ENCODE measurements at regions not wholly inside any gene's neighbourhood (a gene's known extent, or its start where the extent isn't known, plus 50 kb on each side); places are given as distances from the start of the nearest gene placed in this dataset.

GRCh38 chr18:11247381-11247970 lies 98.1 kb upstream of the PIEZO2 start:
- no peaks in the 10 kb centered on the region for H3K36me3 ChIP-seq (ENCODE audit: control insufficient read depth, insufficient read depth, low read length)
- H3K4me1 ChIP-seq (ENCODE audit: control insufficient read depth, insufficient read depth, low read length), result no peaks in the 10 kb centered on the region
- H3K9ac ChIP-seq (ENCODE audit: low read length), result no peak overlapping the region
- H3K27ac ChIP-seq (ENCODE audit: low read depth, low read length), result no peak overlapping the region
- no peaks in the 10 kb centered on the region for H3K27me3 ChIP-seq (ENCODE audit: control insufficient read depth, insufficient read depth, low read length)
- no peak overlapping the region for H3K4me3 ChIP-seq (ENCODE audit: low read depth, low read length)
- peaks cover 15% of the 10 kb centered on the region for H3K9me3 ChIP-seq (ENCODE audit: control insufficient read depth, insufficient read depth, low read depth, low read length)

DNA sequence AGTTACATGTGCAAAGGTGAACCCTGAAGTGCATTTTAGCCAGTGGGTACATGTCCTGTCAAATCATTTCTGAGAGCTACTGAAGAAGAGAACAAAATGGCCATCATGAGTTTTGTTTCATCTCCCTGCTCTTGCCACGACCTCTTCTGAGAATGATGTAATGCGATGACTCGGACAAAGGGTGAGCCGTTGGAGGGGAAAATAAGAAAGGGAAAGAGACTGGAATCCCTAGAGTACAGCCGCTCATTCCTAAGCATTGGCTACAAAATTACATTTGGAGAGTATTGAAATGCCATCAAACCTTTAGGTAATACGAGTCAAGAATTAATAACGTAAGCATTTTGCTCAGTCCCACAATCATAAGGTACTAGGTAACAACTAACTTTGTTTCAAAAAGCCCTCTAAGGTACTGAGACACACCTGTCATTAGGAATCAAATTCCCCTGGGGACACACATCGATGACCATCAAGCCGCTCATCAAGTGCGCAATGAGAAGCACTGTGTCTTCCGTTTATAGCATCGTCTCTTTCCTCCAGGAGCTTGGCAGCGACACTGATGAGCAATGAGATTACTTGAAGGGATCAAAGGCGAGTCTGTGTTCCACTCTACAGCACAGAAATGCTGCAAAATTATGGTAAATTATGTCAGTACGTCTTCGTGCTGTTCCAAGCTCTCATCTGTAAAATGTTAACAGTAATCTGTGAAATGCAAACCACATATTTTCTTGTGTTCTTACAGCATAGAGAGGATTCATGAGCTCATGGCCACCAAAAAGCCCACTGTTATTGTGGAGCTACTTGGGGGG lies 97.3 kb upstream of the PIEZO2 start:
- H3K9ac ChIP-seq (ENCODE audit: low read length), result no peak overlapping the region
- H3K27me3 ChIP-seq (ENCODE audit: control insufficient read depth, insufficient read depth, low read length), result no peaks in the 10 kb centered on the region
- H3K9me3 ChIP-seq (ENCODE audit: control insufficient read depth, insufficient read depth, low read depth, low read length), result peaks cover 15% of the 10 kb centered on the region
- no peak overlapping the region for H3K27ac ChIP-seq (ENCODE audit: low read depth, low read length)
- no peak overlapping the region for H3K4me3 ChIP-seq (ENCODE audit: low read depth, low read length)
- no peaks in the 10 kb centered on the region for H3K36me3 ChIP-seq (ENCODE audit: control insufficient read depth, insufficient read depth, low read length)
- H3K4me1 ChIP-seq (ENCODE audit: control insufficient read depth, insufficient read depth, low read length), result no peaks in the 10 kb centered on the region

GRCh38 chr18:11245879-11246278 lies 96.5 kb upstream of the PIEZO2 start:
- no peak overlapping the region for H3K9ac ChIP-seq (ENCODE audit: low read length)
- no peaks in the 10 kb centered on the region for H3K4me1 ChIP-seq (ENCODE audit: control insufficient read depth, insufficient read depth, low read length)
- H3K36me3 ChIP-seq (ENCODE audit: control insufficient read depth, insufficient read depth, low read length), result no peaks in the 10 kb centered on the region
- no peak overlapping the region for H3K4me3 ChIP-seq (ENCODE audit: low read depth, low read length)
- peaks cover 15% of the 10 kb centered on the region for H3K9me3 ChIP-seq (ENCODE audit: control insufficient read depth, insufficient read depth, low read depth, low read length)
- no peaks in the 10 kb centered on the region for H3K27me3 ChIP-seq (ENCODE audit: control insufficient read depth, insufficient read depth, low read length)
- H3K27ac ChIP-seq (ENCODE audit: low read depth, low read length), result no peak overlapping the region

DNA sequence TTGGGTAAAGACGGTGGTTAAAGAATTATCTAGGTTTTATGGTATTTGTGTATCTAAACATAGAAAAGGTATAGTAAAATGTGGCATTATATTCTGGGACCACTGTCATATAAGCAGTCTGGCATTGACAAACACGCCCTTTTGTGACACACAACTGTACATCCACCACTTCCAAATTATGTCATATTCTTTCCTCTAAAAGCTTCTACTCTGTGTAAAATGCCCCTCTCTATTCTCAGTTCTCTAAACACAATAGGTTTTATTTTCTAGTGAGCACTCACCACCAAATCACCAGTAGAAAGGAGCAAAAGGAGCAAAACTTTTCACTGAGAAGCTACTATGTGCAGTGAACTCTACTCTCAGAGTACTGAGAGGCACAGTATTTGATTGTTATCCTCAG lies 88.1 kb upstream of the PIEZO2 start:
- H3K4me1 ChIP-seq (ENCODE audit: control insufficient read depth, insufficient read depth, low read length), result no peaks in the 10 kb centered on the region
- H3K27ac ChIP-seq (ENCODE audit: low read depth, low read length), result no peak overlapping the region
- no peak overlapping the region for H3K9ac ChIP-seq (ENCODE audit: low read length)
- H3K27me3 ChIP-seq (ENCODE audit: control insufficient read depth, insufficient read depth, low read length), result no peaks in the 10 kb centered on the region
- H3K9me3 ChIP-seq (ENCODE audit: control insufficient read depth, insufficient read depth, low read depth, low read length), result no peaks in the 10 kb centered on the region
- no peak overlapping the region for H3K4me3 ChIP-seq (ENCODE audit: low read depth, low read length)
- H3K36me3 ChIP-seq (ENCODE audit: control insufficient read depth, insufficient read depth, low read length), result no peaks in the 10 kb centered on the region

DNA sequence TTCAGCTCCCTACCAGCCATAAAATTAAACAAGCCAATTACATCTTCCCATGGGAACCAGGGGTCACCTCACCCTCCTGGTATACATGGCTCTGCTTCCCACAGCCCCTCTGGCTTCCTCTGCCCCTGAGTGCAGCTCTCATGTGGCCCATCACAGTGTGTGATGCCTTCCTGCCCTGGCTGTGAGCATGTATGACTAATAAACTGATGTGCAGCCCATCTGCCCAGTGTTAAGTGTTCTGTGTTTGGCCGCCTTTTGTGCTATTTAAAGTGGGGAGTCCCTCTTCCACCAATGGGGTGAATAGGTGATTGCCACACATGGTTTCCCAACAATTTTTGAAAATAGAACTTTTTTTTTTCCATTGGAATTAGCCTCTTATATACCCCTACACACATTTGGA lies 87.7 kb upstream of the PIEZO2 start:
- Histone ChIP-seq H3K9ac (ENCODE audit: low read length) (no peak overlapping the region), H3K9me3 (ENCODE audit: control insufficient read depth, insufficient read depth, low read depth, low read length) (no peaks in the 10 kb centered on the region), H3K27me3 (ENCODE audit: control insufficient read depth, insufficient read depth, low read length) (no peaks in the 10 kb centered on the region), H3K4me3 (ENCODE audit: low read depth, low read length) (no peak overlapping the region), H3K36me3 (ENCODE audit: control insufficient read depth, insufficient read depth, low read length) (no peaks in the 10 kb centered on the region), H3K4me1 (ENCODE audit: control insufficient read depth, insufficient read depth, low read length) (no peaks in the 10 kb centered on the region), H3K27ac (ENCODE audit: low read depth, low read length) (no peak overlapping the region)

DNA sequence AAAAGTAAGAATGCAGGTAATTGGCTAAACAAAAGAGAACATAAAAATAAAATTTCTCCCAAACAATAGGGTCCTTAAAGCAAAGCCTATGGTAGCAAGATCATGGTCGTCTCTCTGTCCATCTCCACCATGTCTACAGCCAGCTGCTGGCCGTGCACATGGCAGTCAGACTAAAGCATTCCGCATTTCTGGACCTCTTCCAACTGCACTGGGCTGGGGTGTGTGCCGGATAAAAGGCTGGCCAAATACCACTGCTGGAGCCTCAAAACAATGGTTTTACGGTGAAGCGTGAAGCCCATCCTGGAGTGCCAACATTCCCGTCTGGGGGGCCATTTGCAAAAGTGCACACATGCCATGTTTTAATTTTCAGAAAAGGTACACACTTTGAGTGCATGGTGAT lies 74.8 kb upstream of the PIEZO2 start:
- Histone ChIP-seq H3K9ac (ENCODE audit: low read length) (no peak overlapping the region), H3K27ac (ENCODE audit: low read depth, low read length) (no peak overlapping the region), H3K9me3 (ENCODE audit: control insufficient read depth, insufficient read depth, low read depth, low read length) (no peaks in the 10 kb centered on the region), H3K36me3 (ENCODE audit: control insufficient read depth, insufficient read depth, low read length) (no peaks in the 10 kb centered on the region), H3K4me3 (ENCODE audit: low read depth, low read length) (no peak overlapping the region), H3K27me3 (ENCODE audit: control insufficient read depth, insufficient read depth, low read length) (no peaks in the 10 kb centered on the region), H3K4me1 (ENCODE audit: control insufficient read depth, insufficient read depth, low read length) (no peaks in the 10 kb centered on the region)

DNA sequence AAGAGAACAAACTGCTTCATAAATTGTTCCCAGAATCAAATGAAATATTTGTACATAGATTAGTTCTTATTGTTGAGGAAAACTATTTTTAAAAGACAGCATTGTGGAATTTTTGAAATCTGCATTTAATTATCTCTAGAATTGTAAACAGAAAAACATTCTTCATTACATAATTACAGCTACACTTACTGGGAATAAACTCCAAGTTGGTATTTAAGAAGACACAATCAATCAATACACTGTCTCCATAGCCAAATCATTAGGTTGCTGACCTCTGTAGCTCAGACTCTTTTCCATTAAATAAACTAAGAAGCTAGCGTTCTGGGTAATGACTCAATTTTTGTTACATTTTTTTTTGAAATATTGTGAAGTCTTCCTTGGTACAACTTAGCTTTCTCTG lies 70.2 kb upstream of the PIEZO2 start:
- Histone ChIP-seq H3K27me3 (ENCODE audit: control insufficient read depth, insufficient read depth, low read length) (no peaks in the 10 kb centered on the region), H3K4me1 (ENCODE audit: control insufficient read depth, insufficient read depth, low read length) (no peaks in the 10 kb centered on the region), H3K9ac (ENCODE audit: low read length) (no peak overlapping the region), H3K9me3 (ENCODE audit: control insufficient read depth, insufficient read depth, low read depth, low read length) (no peaks in the 10 kb centered on the region), H3K4me3 (ENCODE audit: low read depth, low read length) (no peak overlapping the region), H3K27ac (ENCODE audit: low read depth, low read length) (no peak overlapping the region), H3K36me3 (ENCODE audit: control insufficient read depth, insufficient read depth, low read length) (no peaks in the 10 kb centered on the region)

DNA sequence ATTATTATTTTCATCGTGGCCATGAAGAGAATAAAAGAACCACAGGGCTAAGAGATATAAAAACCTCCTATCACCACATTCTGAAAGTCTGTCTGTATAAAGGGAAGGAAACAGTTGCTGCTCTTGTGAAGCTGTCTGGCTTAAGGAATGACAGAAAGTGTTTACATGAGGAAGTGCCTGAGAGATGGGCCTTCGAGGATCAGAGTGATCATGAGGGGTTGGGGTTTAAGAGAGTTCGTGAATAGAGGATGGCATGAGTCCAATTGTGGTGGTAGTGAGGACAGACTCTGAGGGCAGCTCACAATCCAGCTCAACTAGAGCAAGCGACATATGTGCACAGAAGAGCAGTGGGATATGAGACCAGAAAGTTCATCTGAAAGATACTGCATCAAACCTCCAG lies 65.8 kb upstream of the PIEZO2 start:
- H3K27me3 ChIP-seq (ENCODE audit: control insufficient read depth, insufficient read depth, low read length), result no peaks in the 10 kb centered on the region
- no peak overlapping the region for H3K4me3 ChIP-seq (ENCODE audit: low read depth, low read length)
- H3K36me3 ChIP-seq (ENCODE audit: control insufficient read depth, insufficient read depth, low read length), result no peaks in the 10 kb centered on the region
- H3K4me1 ChIP-seq (ENCODE audit: control insufficient read depth, insufficient read depth, low read length), result no peaks in the 10 kb centered on the region
- H3K9me3 ChIP-seq (ENCODE audit: control insufficient read depth, insufficient read depth, low read depth, low read length), result no peaks in the 10 kb centered on the region
- no peak overlapping the region for H3K9ac ChIP-seq (ENCODE audit: low read length)
- no peak overlapping the region for H3K27ac ChIP-seq (ENCODE audit: low read depth, low read length)

- no peak overlapping the region for H3K27ac ChIP-seq (ENCODE audit: low read depth, low read length)
- H3K4me1 ChIP-seq (ENCODE audit: control insufficient read depth, insufficient read depth, low read length), result no peaks in the 10 kb centered on the region
- no peaks in the 10 kb centered on the region for H3K27me3 ChIP-seq (ENCODE audit: control insufficient read depth, insufficient read depth, low read length)
- H3K9me3 ChIP-seq (ENCODE audit: control insufficient read depth, insufficient read depth, low read depth, low read length), result no peaks in the 10 kb centered on the region
- H3K9ac ChIP-seq (ENCODE audit: low read length), result no peak overlapping the region
- no peak overlapping the region for H3K4me3 ChIP-seq (ENCODE audit: low read depth, low read length)
- H3K36me3 ChIP-seq (ENCODE audit: control insufficient read depth, insufficient read depth, low read length), result no peaks in the 10 kb centered on the region
These were observed 54.7 kb upstream of the PIEZO2 start for GRCh38 chr18:11204020-11204419.

- no peak overlapping the region for H3K27ac ChIP-seq (ENCODE audit: low read depth, low read length)
- H3K36me3 ChIP-seq (ENCODE audit: control insufficient read depth, insufficient read depth, low read length), result no peaks in the 10 kb centered on the region
- no peaks in the 10 kb centered on the region for H3K9me3 ChIP-seq (ENCODE audit: control insufficient read depth, insufficient read depth, low read depth, low read length)
- no peak overlapping the region for H3K9ac ChIP-seq (ENCODE audit: low read length)
- H3K4me3 ChIP-seq (ENCODE audit: low read depth, low read length), result no peak overlapping the region
- H3K4me1 ChIP-seq (ENCODE audit: control insufficient read depth, insufficient read depth, low read length), result no peaks in the 10 kb centered on the region
- H3K27me3 ChIP-seq (ENCODE audit: control insufficient read depth, insufficient read depth, low read length), result no peaks in the 10 kb centered on the region
These were observed 50.1 kb upstream of the PIEZO2 start for GRCh38 chr18:11199477-11199876.
